Neuronal stem cell (in vitro differentiated cells): ENCODE measurements at regions not wholly inside any gene's neighbourhood (a gene's known extent, or its start where the extent isn't known, plus 50 kb on each side); places are given as distances from the start of the nearest gene placed in this dataset.

ENCODE experiments used
- DNase-seq: peaks from one replicate; pipeline ENCODE4 v3.0.0-alpha.2; 2013; ENCODE audit warnings: low spot score
- H2AFZ ChIP-seq: one replicate; pipeline ENCODE4 v1.6.1; 2013; ENCODE audit warnings: mild to moderate bottlenecking, low read length, inconsistent platforms
- H2AK5ac ChIP-seq: 2 replicates; pipeline ENCODE4 v1.6.1; 2013; ENCODE audit warnings: low read depth, mild to moderate bottlenecking, inconsistent platforms, low read length, moderate library complexity, mixed read lengths
- H2BK120ac ChIP-seq: 2 replicates; pipeline ENCODE4 v1.6.1; 2013; ENCODE audit warnings: low read depth, mild to moderate bottlenecking, inconsistent platforms, low read length, moderate library complexity, mixed read lengths
- H2BK12ac ChIP-seq: one replicate; pipeline ENCODE4 v1.6.1; 2013; ENCODE audit warnings: low read length, inconsistent platforms
- H2BK15ac ChIP-seq: 2 replicates; pipeline ENCODE4 v1.6.1; 2013; ENCODE audit warnings: mild to moderate bottlenecking, low read length, inconsistent platforms, mixed read lengths
- H2BK5ac ChIP-seq: one replicate; pipeline ENCODE4 v1.6.1; 2013; ENCODE audit warnings: inconsistent platforms, mild to moderate bottlenecking, low read length, moderate library complexity
- H3K14ac ChIP-seq: one replicate; pipeline ENCODE4 v1.6.1; 2013; ENCODE audit warnings: low read length, inconsistent platforms
- H3K18ac ChIP-seq: 2 replicates; pipeline ENCODE4 v1.6.1; 2013; ENCODE audit warnings: low read length, inconsistent platforms
- H3K23ac ChIP-seq: 2 replicates; pipeline ENCODE4 v1.6.1; 2013; ENCODE audit warnings: low read depth, mild to moderate bottlenecking, mixed read lengths, low read length, inconsistent platforms; ENCODE audit not compliant: poor library complexity
- H3K27ac ChIP-seq: replicated peaks from 3 replicates; pipeline ENCODE4 v1.5.1; 2013; ENCODE audit warnings: low read length, inconsistent platforms
- H3K27me3 ChIP-seq, 3 experiments: 2 replicates each; pipeline ENCODE4 v1.6.1; 2013; ENCODE audit warnings: low read length in 3 of 3, mild to moderate bottlenecking in 2 of 3, inconsistent platforms in 1 of 3, low read depth in 1 of 3, mixed read lengths in 1 of 3, moderate library complexity in 1 of 3; ENCODE audit not compliant: control insufficient read depth in 3 of 3, insufficient read depth in 3 of 3
- H3K36me3 ChIP-seq, 2 donors: replicated peaks in 1 of 2; 2 replicates each; pipeline ENCODE4 v1.6.1; 2013; ENCODE audit warnings: low read length in 2 of 2; ENCODE audit not compliant: control insufficient read depth in 2 of 2, insufficient read depth in 2 of 2
- H3K4ac ChIP-seq: 2 replicates; pipeline ENCODE4 v1.6.1; 2013; ENCODE audit warnings: inconsistent platforms, mild to moderate bottlenecking, low read length, moderate library complexity
- H3K4me1 ChIP-seq, 2 donors: 1 replicate in 1 of 2; 2 replicates in 1 of 2; pipeline ENCODE4 v1.6.1; 2013; ENCODE audit warnings: low read length in 2 of 2, low read depth in 1 of 2; ENCODE audit not compliant: control insufficient read depth in 2 of 2, insufficient read depth in 1 of 2
- H3K4me2 ChIP-seq: one replicate; pipeline ENCODE4 v1.6.1; 2013; ENCODE audit warnings: mild to moderate bottlenecking, low read length, inconsistent platforms; ENCODE audit not compliant: insufficient read depth, poor library complexity, severe bottlenecking
- H3K4me3 ChIP-seq, 2 donors: 2 replicates each; pipeline ENCODE4 v1.5.1; 2013; ENCODE audit warnings: low read length in 2 of 2, mild to moderate bottlenecking in 2 of 2, inconsistent platforms in 1 of 2, moderate library complexity in 1 of 2
- H3K79me1 ChIP-seq: one replicate; pipeline ENCODE4 v1.6.1; 2013; ENCODE audit warnings: low read depth, mild to moderate bottlenecking, inconsistent platforms, low read length, moderate library complexity
- H3K9ac ChIP-seq: one replicate; pipeline ENCODE4 v1.6.1; 2013; ENCODE audit warnings: mild to moderate bottlenecking, low read depth, low read length, inconsistent platforms; ENCODE audit not compliant: poor library complexity
- H3K9me3 ChIP-seq, 2 donors: replicated peaks in 1 of 2; 2 replicates each; pipeline versions ENCODE3 to v1.6.1; 2013; ENCODE audit warnings: low read length in 2 of 2, mild to moderate bottlenecking in 2 of 2, inconsistent platforms in 1 of 2, low read depth in 1 of 2, mixed read lengths in 1 of 2, moderate library complexity in 1 of 2; ENCODE audit not compliant: control insufficient read depth in 2 of 2, insufficient read depth in 1 of 2
- H4K8ac ChIP-seq: one replicate; pipeline ENCODE4 v1.6.1; 2013; ENCODE audit warnings: low read depth, mild to moderate bottlenecking, inconsistent platforms, low read length, moderate library complexity
- H4K91ac ChIP-seq: one replicate; pipeline ENCODE4 v1.6.1; 2013; ENCODE audit warnings: low read length, low read depth, mild to moderate bottlenecking, inconsistent platforms; ENCODE audit not compliant: poor library complexity
- WGBS, 2 donors: extraction: QIAGEN DNeasy Blood & Tissue Kit; methylation state at CpG; one replicate each; pipeline ENCODE4 v1.1.7; 2013; ENCODE audit warnings: missing lambda C conversion rate in 2 of 2, mixed read lengths in 1 of 2; ENCODE audit not compliant: insufficient read length in 2 of 2, insufficient replicate concordance in 1 of 2; ENCODE audit errors: extremely low coverage in 2 of 2; 5-methylcytosine and 5-hydroxymethylcytosine counted together

DNA sequence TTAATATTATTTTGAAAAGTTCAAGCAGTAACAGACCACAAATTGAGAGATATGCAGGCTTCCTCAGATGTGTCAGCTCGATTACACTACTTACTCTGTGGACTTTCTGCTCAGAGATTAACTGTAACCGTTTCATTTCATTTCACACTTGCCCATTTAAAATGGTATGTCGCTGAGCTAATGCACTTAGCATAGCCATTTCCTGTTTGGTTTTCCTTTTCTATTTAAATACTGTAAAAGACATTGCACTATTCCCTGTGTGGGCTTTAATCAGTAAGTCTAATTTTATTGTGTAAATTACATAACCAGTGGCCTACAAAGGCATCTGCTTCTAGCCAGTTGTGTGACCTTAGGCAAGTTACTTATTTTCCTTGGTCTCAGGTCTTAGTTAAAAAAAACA lies 237.6 kb downstream of the LACC1 start:
- no CpG with 5 or more reads among the region's 3 CpGs for WGBS, 2 donors
- H3K23ac ChIP-seq, result no peak overlapping the region
- H3K9ac ChIP-seq, result no peak overlapping the region
- no peak overlapping the region for H2BK12ac ChIP-seq
- H3K9me3 ChIP-seq, result no peaks in the 10 kb centered on the region
- no peak for DNase-seq
- no peaks in the 10 kb centered on the region for H3K27me3 ChIP-seq
- no peak overlapping the region for H3K4me2 ChIP-seq
- no peak overlapping the region for H2AFZ ChIP-seq
- H2BK5ac ChIP-seq, result no peak overlapping the region
- no peak overlapping the region for H2BK120ac ChIP-seq
- H3K4ac ChIP-seq, result no peak overlapping the region
- no peak overlapping the region for H4K8ac ChIP-seq
- no peak overlapping the region for H2AK5ac ChIP-seq
- H3K4me1 ChIP-seq, result peaks cover 6 to 7% of the 10 kb centered on the region in 2 donors
- H3K14ac ChIP-seq, result no peak overlapping the region
- H3K36me3 ChIP-seq, result no peaks in the 10 kb centered on the region
- H3K79me1 ChIP-seq, result no peaks in the 10 kb centered on the region
- no peak overlapping the region for H3K4me3 ChIP-seq
- no peak overlapping the region for H4K91ac ChIP-seq
- no peak overlapping the region for H3K18ac ChIP-seq
- no peak overlapping the region for H2BK15ac ChIP-seq
- H3K27ac ChIP-seq, result no peak overlapping the region

GRCh38 chr13:44117816-44118215 lies 238.1 kb downstream of the LACC1 start:
- peaks cover 6 to 7% of the 10 kb centered on the region in 2 donors for H3K4me1 ChIP-seq
- no peak overlapping the region for H2BK12ac ChIP-seq
- H4K8ac ChIP-seq, result no peak overlapping the region
- H3K9me3 ChIP-seq, result no peaks in the 10 kb centered on the region
- no peak overlapping the region for H3K23ac ChIP-seq
- WGBS, 2 donors, result no CpG with 5 or more reads among the region's 2 CpGs
- no peak overlapping the region for H2AK5ac ChIP-seq
- H3K9ac ChIP-seq, result no peak overlapping the region
- no peak overlapping the region for H3K4ac ChIP-seq
- H3K27me3 ChIP-seq, result no peaks in the 10 kb centered on the region
- DNase-seq, result no peak
- H3K36me3 ChIP-seq, result no peaks in the 10 kb centered on the region
- H3K4me2 ChIP-seq, result no peak overlapping the region
- no peak overlapping the region for H2AFZ ChIP-seq
- no peak overlapping the region for H2BK120ac ChIP-seq
- no peak overlapping the region for H2BK5ac ChIP-seq
- H3K27ac ChIP-seq, result no peak overlapping the region
- H3K18ac ChIP-seq, result no peak overlapping the region
- H3K79me1 ChIP-seq, result no peaks in the 10 kb centered on the region
- H3K14ac ChIP-seq, result no peak overlapping the region
- H3K4me3 ChIP-seq, result no peak overlapping the region
- H4K91ac ChIP-seq, result no peak overlapping the region
- no peak overlapping the region for H2BK15ac ChIP-seq

DNA sequence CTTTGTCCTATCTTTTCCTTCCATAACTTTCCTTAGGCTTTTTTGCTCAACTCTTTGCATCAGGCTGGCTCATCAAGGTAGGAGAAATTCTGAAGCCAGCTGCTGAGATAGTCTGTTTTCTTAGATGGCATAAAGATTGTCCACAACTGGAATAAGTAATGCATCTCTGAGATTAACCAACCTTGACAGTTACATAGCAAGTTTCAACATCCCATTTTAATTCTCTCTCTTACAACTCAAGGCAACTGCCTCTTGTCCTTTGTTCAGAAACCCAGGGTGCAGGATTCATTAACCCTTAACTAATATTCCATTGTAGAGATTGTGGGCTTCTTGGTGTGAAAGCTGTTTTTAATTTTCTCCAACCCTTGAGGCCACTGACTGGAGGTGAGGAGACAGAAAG lies 239.2 kb downstream of the LACC1 start:
- no peak overlapping the region for H3K23ac ChIP-seq
- no peak overlapping the region for H3K18ac ChIP-seq
- H3K9ac ChIP-seq, result no peak overlapping the region
- no peak overlapping the region for H2BK5ac ChIP-seq
- H2BK15ac ChIP-seq, result no peak overlapping the region
- H2AK5ac ChIP-seq, result no peak overlapping the region
- peaks cover 0 to 2% of the 10 kb centered on the region in 2 donors for H3K9me3 ChIP-seq
- peak overlapping the region; percentile 9 for H2AFZ ChIP-seq
- no peak overlapping the region for H3K4ac ChIP-seq
- no peak overlapping the region for H3K27ac ChIP-seq
- H2BK12ac ChIP-seq, result no peak overlapping the region
- no peak overlapping the region for H4K91ac ChIP-seq
- H4K8ac ChIP-seq, result no peak overlapping the region
- H2BK120ac ChIP-seq, result no peak overlapping the region
- DNase-seq, result no peak
- H3K79me1 ChIP-seq, result no peaks in the 10 kb centered on the region
- H3K36me3 ChIP-seq, result no peaks in the 10 kb centered on the region
- no peak overlapping the region for H3K14ac ChIP-seq
- no peaks in the 10 kb centered on the region for H3K27me3 ChIP-seq
- H3K4me3 ChIP-seq, result no peak overlapping the region
- no peak overlapping the region for H3K4me2 ChIP-seq
- peaks cover 6 to 7% of the 10 kb centered on the region in 2 donors for H3K4me1 ChIP-seq

DNA sequence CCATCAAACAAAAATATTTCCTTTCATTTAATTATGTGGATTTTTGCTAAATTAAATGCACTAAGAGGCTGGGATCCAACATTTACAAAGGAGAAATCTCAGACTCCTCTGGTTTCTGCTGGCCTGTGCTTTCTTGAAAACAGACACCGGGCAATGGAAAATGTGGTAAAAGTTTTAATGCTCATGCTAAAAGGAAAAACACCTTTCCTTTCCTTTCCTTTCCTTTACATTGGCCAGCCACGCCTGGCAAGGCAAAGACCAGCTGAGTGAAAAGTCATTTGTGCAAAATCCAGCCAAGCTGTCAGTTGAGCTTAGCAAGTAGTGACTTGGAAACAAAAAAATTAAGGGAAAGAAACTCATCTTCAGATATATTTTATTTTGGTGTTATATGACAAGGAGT lies 240.3 kb downstream of the LACC1 start:
- no peak for DNase-seq
- Histone ChIP-seq H3K23ac (no peak overlapping the region), H3K4me1 (peaks cover 6 to 7% of the 10 kb centered on the region in 2 donors), H2BK15ac (no peak overlapping the region), H2BK5ac (no peak overlapping the region), H2BK120ac (no peak overlapping the region), H3K4me2 (no peak overlapping the region), H3K27me3 (no peaks in the 10 kb centered on the region), H2BK12ac (no peak overlapping the region), H3K18ac (no peak overlapping the region), H3K9me3 (peaks cover 0 to 2% of the 10 kb centered on the region in 2 donors), H3K4me3 (no peak overlapping the region), H2AK5ac (no peak overlapping the region), H4K8ac (no peak overlapping the region), H3K36me3 (no peaks in the 10 kb centered on the region), H3K14ac (no peak overlapping the region), H3K4ac (no peak overlapping the region), H2AFZ (no peak overlapping the region), H3K9ac (no peak overlapping the region), H3K79me1 (no peaks in the 10 kb centered on the region), H4K91ac (no peak overlapping the region), H3K27ac (no peak overlapping the region)
- no CpG with 5 or more reads among the region's 2 CpGs for WGBS, 2 donors
